ENCODE measurements at regions not wholly inside any gene's neighbourhood (a gene's known extent, or its start where the extent isn't known, plus 50 kb on each side); places are given as distances from the start of the nearest gene placed in this dataset.

GRCh38 chr4:20302336-20302735, 50.6 kb downstream of the SLIT2 start:
- no peak for DNase-seq

- no peak for DNase-seq
Observed at GRCh38 chr4:20305976-20306375, 54.3 kb downstream of the SLIT2 start.

DNA sequence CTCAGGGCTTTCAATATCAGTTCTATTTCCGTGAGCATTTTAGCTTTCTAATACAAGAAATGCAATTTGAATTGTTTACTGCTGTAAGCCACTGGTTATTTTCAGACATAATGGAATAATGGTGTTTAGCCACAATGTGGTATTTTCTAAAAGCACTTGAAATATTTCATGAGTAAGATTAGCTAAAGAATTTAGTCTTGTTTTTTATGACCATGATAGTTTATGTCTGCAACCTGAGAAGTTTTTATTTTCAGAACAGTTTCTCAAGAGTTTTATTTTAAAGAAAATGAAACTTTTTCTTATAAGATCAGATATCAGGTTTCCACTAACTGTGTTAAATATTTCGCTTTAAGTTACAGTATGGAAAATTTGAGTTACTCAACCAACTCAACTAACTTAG, 60.2 kb downstream of the SLIT2 start:
- no peak for DNase-seq

GRCh38 chr4:20313237-20314030, 61.7 kb downstream of the SLIT2 start:
- DNase-seq: peak; percentile 24

DNA sequence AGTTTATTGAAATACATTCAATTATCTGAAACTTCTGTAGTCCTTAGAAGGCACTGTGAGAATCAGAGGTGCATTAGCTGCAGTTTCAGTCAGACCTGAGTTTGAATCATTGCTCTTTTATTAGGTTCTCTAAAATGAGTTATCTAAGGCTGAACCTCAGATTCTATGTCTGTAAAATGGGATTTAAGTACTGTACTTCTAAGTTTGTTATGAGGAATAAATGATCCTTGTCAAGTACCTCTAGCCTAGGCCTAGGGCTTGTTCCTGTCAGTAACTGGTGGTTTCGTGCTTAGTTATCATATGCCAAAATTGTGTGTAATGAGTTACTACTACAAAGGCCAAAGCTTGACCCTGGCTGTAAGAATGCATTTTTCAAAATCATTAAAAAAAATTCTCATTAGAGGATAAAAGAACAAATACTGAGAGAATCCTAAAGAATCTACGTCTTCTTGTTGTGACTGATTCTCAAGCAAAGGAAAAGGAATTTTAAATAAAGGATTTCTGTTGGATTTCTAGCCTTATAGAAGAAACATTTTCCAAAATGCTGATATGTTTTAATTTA, 65.8 kb downstream of the SLIT2 start:
- DNase-seq: no peak

- DNase-seq: no peak
Observed at GRCh38 chr4:20318001-20318908, 66.5 kb downstream of the SLIT2 start.

GRCh38 chr4:20318909-20319277, 67.2 kb downstream of the SLIT2 start:
- no peak for DNase-seq

- no peak for DNase-seq
Observed at GRCh38 chr4:20319825-20320612, 68.3 kb downstream of the SLIT2 start.

DNA sequence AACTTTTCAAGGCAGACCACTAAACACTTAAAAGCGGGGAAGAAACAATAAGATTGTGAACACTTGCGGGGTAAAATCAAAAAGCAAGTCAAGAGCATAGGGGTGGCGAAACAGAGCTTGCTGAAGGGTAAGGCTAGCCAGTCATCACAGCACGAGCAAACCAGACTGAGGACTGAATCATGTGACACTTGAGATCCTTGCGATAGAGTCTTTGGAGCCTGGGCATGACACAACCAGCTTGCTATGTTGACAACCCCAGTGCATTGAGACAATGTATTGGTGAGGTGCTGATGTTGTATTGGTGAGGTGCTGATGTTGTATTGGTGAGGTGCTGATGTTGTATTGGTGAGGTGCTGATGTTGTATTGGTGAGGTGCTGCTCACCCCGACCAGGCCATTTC, 72.3 kb downstream of the SLIT2 start:
- DNase-seq: no peak

DNA sequence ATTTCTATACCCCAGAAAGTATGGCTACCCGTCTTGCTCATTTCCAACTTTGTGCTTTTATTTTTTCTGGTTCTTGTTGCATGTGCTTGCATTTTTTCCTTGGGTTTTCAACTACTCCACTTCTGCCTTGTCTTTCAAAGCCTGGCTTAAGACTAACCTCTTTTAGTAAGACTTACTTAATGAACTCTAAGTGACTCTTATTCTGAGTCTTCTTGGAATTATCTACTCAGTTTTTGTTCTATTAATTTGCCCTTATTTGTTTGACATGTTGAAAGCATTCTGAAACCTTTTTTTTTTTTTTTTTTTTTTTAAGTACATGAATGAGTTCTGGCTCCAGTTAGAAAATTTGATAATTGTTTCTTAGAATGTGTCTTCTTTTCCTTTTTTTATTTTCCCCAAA, 74.8 kb downstream of the SLIT2 start:
- no peak for DNase-seq

DNA sequence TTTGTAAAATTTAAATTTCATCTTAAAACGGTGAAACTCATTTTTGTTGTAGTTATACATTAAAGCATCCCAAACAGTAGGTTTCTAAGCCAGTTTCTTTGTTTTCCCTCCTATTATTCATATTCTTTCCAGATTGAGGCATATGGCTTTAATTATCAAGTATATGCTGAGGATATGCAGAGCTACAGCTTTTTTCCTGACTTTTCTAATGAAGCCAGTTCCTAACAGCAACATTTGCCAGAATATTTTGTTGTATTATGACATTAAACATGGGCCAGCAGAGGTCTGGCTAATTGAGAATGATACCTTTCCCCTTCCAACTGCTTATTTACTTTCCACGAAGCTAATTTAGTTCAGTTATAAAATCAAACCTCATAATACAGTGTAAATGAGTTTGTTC, 75.3 kb downstream of the SLIT2 start:
- DNase-seq: no peak

DNA sequence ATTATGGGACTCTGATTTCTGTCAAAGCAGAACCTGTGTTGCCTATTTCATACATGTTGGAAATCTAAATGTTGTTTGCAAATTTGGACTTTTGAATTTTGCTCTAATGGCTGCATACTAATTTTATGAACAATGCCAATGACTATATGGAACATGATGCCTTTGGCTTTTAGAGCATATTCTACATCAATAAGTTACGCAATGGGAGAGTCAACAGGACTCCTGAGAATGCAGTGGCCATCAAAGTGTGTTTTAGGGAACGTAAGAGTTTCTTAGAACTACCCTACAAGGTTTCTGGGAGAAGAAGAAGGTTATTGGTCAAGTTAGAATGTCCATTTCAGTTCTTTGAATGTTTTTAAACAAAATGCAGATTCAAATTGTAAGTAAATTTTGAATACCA, 76.1 kb downstream of the SLIT2 start:
- no peak for DNase-seq

- DNase-seq: no peak
Observed at GRCh38 chr4:20331642-20332041, 79.9 kb downstream of the SLIT2 start.

- DNase-seq: no peak
Observed at GRCh38 chr4:20333141-20333715, 81.5 kb downstream of the SLIT2 start.

GRCh38 chr4:20337261-20337664, 85.6 kb downstream of the SLIT2 start:
- no peak for DNase-seq

GRCh38 chr4:20338841-20339240, 87.1 kb downstream of the SLIT2 start:
- no peak for DNase-seq

GRCh38 chr4:20341134-20341738, 89.5 kb downstream of the SLIT2 start:
- no peak for DNase-seq

DNA sequence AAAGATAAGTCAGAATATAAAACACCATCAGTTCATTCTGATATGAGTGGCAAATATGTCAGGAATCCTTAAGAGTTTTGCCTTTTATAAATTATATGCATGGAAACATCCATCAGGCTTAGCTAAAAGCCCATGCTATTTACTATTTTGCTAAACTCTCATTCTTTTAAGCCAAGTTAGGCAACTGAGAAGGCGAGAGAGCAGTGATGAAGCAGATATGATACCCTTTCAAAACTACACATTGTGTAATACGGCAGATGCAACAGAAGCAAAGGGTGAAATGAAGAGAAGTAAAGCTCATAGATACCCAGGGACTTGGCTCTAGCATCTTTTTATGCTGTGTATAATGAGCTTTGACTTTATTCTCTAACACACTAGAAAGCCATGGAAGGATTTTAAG, 95.8 kb downstream of the SLIT2 start:
- DNase-seq: no peak

DNA sequence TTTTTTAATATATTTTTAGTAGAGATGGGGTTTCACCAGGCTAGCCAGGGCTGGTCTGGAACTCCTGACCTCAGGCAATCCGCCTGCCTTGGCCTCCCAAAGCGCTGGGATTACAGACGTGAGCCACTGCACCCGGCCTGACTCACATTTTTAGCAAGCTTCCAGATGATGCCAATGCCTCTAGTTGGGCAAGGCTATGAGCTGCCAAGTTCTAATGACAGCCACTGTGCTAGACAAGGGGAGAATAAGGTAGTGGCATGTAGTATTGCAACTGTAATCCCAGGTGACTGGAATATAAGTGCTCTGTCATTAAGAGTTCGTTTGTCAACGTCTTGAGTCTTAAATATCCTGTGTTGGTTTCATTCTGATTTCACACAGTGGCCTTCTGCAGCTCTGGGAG, 96.7 kb downstream of the SLIT2 start:
- DNase-seq: no peak

DNA sequence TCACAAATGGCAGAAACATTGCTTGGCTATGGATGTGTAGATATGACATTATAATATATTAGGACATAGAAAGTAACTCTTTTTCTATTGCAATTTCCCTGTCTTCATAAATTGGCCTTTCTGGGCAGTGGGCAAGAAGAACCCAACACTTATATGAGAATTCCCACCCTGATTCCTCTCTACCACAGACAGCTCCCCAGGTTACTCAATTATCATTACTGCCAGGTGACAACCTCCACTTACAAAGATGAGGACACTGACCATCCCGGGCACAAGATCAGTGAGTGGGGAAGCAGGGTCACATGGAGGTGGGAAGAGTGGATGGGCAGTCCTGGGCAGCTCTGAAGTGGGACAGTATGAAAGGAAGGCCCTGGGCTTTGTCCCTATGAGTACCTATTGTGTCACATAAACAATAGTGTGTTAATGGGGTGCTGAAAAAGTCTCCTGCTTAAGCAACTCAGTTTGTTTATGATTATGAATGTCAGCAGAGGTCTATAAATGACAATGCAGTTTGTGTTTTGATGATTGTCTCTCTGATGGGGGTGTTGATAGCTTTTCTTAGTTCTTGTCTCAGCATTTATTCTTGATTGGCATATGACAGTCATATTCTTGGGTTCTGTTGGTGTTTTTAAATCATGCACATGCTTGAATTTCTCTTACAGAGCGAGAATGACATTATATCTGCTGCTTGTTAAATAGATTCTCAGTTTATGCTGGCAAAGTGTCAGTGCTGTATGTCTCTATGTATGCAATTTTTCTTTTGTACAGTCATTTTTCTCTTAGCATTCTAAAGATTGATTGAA, 99.9 kb downstream of the SLIT2 start:
- no peak for DNase-seq

DNA sequence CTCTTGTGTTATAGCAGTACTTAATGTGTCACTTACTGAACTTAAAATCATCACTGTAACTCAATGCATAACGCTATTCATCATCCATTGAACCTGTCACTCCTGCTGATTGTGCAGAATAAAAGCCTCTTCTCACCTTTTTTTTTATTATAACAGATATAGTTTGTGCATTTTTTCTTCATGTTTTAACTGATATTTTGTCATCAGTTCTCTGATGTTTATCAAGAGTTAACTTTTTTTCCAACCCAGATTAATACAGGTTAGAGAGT, 100.4 kb downstream of the SLIT2 start:
- DNase-seq: no peak

DNA sequence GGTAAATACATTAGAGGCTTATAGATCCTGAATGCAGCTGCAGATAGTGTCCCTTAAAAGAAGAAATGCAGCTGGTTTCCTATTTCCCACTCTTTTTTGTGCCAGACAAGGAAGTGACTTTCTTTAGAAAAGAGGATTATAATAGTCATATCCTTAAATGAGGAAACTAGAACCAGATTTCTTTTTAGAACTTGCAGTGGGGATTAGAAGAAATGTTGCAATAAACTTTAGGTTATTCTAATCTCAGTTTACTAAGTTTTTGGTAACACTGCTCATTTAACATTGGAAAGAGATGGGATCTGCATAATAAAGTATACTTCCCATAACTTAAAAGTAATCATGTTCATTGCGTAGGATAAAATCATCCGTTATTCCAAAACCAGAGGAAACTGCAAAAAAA, 101.9 kb downstream of the SLIT2 start:
- DNase-seq: no peak

Data from RPMI8226 (cell line).